HEK293 (cell line): ENCODE measurements at regions not wholly inside any gene's neighbourhood (a gene's known extent, or its start where the extent isn't known, plus 50 kb on each side); places are given as distances from the start of the nearest gene placed in this dataset.
"Not testable (repeated sequence)": the region's sequence is repeated elsewhere in the genome, so short reads cannot be mapped to it uniquely, and the experiment has no call there.

Experiments used
- HOXA7 ChIP-seq: sonication (generic); formaldehyde crosslinking; IDR thresholded peaks from 2 replicates; pipeline ENCODE4 v1.8.1; 2022; ENCODE audit warnings: missing genetic modification reagents, borderline replicate concordance
- ZBTB11 ChIP-seq: fragments of 450-650 bp; formaldehyde crosslinking; conservative IDR thresholded peaks from 2 replicates; pipeline ENCODE4 v1.5.1; 2016; ENCODE audit warnings: low read depth, missing biosample characterization, missing genetic modification characterization
- ZBTB8A ChIP-seq: fragments of 450-650 bp; formaldehyde crosslinking; IDR thresholded peaks from 2 replicates; pipeline ENCODE4 v1.5.1; 2016; ENCODE audit warnings: missing biosample characterization, missing genetic modification characterization
- ZFP37 ChIP-seq: fragments of 450-650 bp; formaldehyde crosslinking; IDR thresholded peaks from 2 replicates; pipeline ENCODE4 v1.5.1; 2016; ENCODE audit warnings: missing biosample characterization, missing genetic modification characterization
- ZNF416 ChIP-seq: fragments of 450-650 bp; formaldehyde crosslinking; IDR thresholded peaks from 2 replicates; pipeline ENCODE4 v1.5.1; 2016; ENCODE audit warnings: missing biosample characterization, missing genetic modification characterization
- ZSCAN16 ChIP-seq: fragments of 450-650 bp; formaldehyde crosslinking; IDR thresholded peaks from 2 replicates; pipeline ENCODE4 v1.5.1; 2016; ENCODE audit warnings: missing biosample characterization, missing genetic modification characterization
- ZSCAN5A ChIP-seq: fragments of 450-650 bp; formaldehyde crosslinking; IDR thresholded peaks from 2 replicates; pipeline ENCODE4 v1.5.1; 2016; ENCODE audit warnings: missing biosample characterization, missing genetic modification characterization
- TF ChIP-seq, protein P1 (sequence below): fragments of 450-650 bp; formaldehyde crosslinking; IDR thresholded peaks from 2 replicates; pipeline ENCODE4 v1.5.1; 2016; ENCODE audit warnings: missing biosample characterization, missing genetic modification characterization
- TF ChIP-seq, protein P2 (sequence below): fragments of 450-650 bp; formaldehyde crosslinking; IDR thresholded peaks from 2 replicates; pipeline ENCODE4 v1.5.1; 2016; ENCODE audit warnings: missing biosample characterization, missing genetic modification characterization

- not testable (repeated sequence) for TF ChIP-seq ZNF416; ZBTB11 (tag by site-specific recombination); ZFP37 (tag by site-specific recombination); ZSCAN5A (tag by site-specific recombination); HOXA7 (CRISPR knock-in tag); ZSCAN16 (tag by site-specific recombination); ZBTB8A (tag by site-specific recombination)
- TF ChIP-seq, protein P1, sequence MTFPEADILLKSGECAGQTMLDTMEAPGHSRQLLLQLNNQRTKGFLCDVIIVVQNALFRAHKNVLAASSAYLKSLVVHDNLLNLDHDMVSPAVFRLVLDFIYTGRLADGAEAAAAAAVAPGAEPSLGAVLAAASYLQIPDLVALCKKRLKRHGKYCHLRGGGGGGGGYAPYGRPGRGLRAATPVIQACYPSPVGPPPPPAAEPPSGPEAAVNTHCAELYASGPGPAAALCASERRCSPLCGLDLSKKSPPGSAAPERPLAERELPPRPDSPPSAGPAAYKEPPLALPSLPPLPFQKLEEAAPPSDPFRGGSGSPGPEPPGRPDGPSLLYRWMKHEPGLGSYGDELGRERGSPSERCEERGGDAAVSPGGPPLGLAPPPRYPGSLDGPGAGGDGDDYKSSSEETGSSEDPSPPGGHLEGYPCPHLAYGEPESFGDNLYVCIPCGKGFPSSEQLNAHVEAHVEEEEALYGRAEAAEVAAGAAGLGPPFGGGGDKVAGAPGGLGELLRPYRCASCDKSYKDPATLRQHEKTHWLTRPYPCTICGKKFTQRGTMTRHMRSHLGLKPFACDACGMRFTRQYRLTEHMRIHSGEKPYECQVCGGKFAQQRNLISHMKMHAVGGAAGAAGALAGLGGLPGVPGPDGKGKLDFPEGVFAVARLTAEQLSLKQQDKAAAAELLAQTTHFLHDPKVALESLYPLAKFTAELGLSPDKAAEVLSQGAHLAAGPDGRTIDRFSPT (tag by site-specific recombination): not testable (repeated sequence)
- TF ChIP-seq, protein P2, sequence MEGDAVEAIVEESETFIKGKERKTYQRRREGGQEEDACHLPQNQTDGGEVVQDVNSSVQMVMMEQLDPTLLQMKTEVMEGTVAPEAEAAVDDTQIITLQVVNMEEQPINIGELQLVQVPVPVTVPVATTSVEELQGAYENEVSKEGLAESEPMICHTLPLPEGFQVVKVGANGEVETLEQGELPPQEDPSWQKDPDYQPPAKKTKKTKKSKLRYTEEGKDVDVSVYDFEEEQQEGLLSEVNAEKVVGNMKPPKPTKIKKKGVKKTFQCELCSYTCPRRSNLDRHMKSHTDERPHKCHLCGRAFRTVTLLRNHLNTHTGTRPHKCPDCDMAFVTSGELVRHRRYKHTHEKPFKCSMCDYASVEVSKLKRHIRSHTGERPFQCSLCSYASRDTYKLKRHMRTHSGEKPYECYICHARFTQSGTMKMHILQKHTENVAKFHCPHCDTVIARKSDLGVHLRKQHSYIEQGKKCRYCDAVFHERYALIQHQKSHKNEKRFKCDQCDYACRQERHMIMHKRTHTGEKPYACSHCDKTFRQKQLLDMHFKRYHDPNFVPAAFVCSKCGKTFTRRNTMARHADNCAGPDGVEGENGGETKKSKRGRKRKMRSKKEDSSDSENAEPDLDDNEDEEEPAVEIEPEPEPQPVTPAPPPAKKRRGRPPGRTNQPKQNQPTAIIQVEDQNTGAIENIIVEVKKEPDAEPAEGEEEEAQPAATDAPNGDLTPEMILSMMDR (tag by site-specific recombination): not testable (repeated sequence)
Measured at GRCh38 chrX:3833761-3834542, 120.5 kb upstream of the PRKX start.
